Right lobe of liver (tissue), 4 donors: ENCODE measurements at regions not wholly inside any gene's neighbourhood (a gene's known extent, or its start where the extent isn't known, plus 50 kb on each side); places are given as distances from the start of the nearest gene placed in this dataset.

Source experiments
- POLR2A ChIP-seq: fragments of 450-650 bp; IDR thresholded peaks from one replicate; pipeline ENCODE4 v1.6.1; 2017; ENCODE audit warnings: antibody characterized with exemption, mild to moderate bottlenecking
- TF ChIP-seq, protein P1 (sequence below), 4 donors: fragments of 200-600 bp in 3 of 4; fragments of 450-650 bp in 1 of 4; IDR thresholded peaks; one replicate each; pipeline versions ENCODE4 v1.5.1 to v1.8.0; 2016 to 2022; ENCODE audit warnings: antibody characterized with exemption in 4 of 4, mild to moderate bottlenecking in 2 of 4
- donor health status: DM: no; HTN: no; CAD: no.
- donor health status: DM: no; HTN: no; CAD: no.
- donor health status: DM: no; HTN: yes; CAD: no.

DNA sequence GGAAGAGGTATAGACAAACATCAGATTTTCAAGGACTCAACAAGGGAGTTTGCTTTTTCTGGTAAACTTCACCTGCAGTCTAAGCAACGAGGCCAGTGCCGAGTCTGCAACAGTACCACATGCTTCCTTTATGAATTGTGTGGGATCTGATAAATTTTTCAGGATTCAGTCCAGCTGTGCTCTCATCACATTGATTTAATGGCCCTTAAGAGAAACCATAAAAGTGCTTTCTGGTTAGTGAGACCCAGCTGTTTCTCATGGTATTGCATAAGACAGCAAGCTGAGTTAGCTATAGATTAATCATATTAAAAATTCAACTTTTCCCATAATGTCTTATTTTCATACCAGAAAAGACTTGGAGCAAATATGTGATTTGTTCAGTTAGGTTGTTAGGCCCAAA is 291.4 kb downstream of the CENPW start:
- TF ChIP-seq, protein P1, sequence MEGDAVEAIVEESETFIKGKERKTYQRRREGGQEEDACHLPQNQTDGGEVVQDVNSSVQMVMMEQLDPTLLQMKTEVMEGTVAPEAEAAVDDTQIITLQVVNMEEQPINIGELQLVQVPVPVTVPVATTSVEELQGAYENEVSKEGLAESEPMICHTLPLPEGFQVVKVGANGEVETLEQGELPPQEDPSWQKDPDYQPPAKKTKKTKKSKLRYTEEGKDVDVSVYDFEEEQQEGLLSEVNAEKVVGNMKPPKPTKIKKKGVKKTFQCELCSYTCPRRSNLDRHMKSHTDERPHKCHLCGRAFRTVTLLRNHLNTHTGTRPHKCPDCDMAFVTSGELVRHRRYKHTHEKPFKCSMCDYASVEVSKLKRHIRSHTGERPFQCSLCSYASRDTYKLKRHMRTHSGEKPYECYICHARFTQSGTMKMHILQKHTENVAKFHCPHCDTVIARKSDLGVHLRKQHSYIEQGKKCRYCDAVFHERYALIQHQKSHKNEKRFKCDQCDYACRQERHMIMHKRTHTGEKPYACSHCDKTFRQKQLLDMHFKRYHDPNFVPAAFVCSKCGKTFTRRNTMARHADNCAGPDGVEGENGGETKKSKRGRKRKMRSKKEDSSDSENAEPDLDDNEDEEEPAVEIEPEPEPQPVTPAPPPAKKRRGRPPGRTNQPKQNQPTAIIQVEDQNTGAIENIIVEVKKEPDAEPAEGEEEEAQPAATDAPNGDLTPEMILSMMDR (IDR thresholded peaks at IDR 0.05): no peak
- TF ChIP-seq POLR2A: no peak
